GM21723 (cell line): ENCODE measurements at regions not wholly inside any gene's neighbourhood (a gene's known extent, or its start where the extent isn't known, plus 50 kb on each side); places are given as distances from the start of the nearest gene placed in this dataset.
A peak's percentile ranks its signal among the peaks of the same experiment; 100 is the strongest.

Experiments used
- ATAC-seq: cut with Tn5 transposase; IDR thresholded peaks from one replicate; pipeline ENCODE4 v1.9.1; 2021; ENCODE audit warnings: mild to moderate bottlenecking, moderate library complexity; ENCODE audit not compliant: unreplicated experiment

GRCh38 chr1:104923075-104923474, 1173.4 kb downstream of the AMY1C start:
- no peak for ATAC-seq

- no peak for ATAC-seq
These were observed 1179.6 kb downstream of the AMY1C start for GRCh38 chr1:104929280-104929679.

- no peak for ATAC-seq
These were observed 1182.6 kb downstream of the AMY1C start for GRCh38 chr1:104932030-104932915.

- ATAC-seq, result no peak
These were observed 1183.4 kb downstream of the AMY1C start for GRCh38 chr1:104932949-104933679.

- ATAC-seq, result no peak
These were observed 1184.1 kb downstream of the AMY1C start for GRCh38 chr1:104933846-104934245.

GRCh38 chr1:104945406-104945805, 1195.7 kb downstream of the AMY1C start:
- ATAC-seq, result no peak

- ATAC-seq, result no peak
These were observed 1197.0 kb downstream of the AMY1C start for GRCh38 chr1:104946558-104947210.

- ATAC-seq, result no peak
These were observed 1203.9 kb downstream of the AMY1C start for GRCh38 chr1:104953555-104953954.

GRCh38 chr1:104973516-104973915, 1223.8 kb downstream of the AMY1C start:
- ATAC-seq, result no peak

GRCh38 chr1:104979651-104980050, 1230.0 kb downstream of the AMY1C start:
- no peak for ATAC-seq

GRCh38 chr1:104987210-104987609, 1237.5 kb downstream of the AMY1C start:
- ATAC-seq, result peak; percentile 99

GRCh38 chr1:104989012-104989411, 1239.3 kb downstream of the AMY1C start:
- ATAC-seq, result no peak

- no peak for ATAC-seq
These were observed 1242.0 kb downstream of the AMY1C start for GRCh38 chr1:104991702-104992101.

- ATAC-seq, result no peak
These were observed 1251.1 kb downstream of the AMY1C start for GRCh38 chr1:105000793-105001192.

- ATAC-seq, result no peak
These were observed 1254.8 kb downstream of the AMY1C start for GRCh38 chr1:105004515-105004914.

- no peak for ATAC-seq
These were observed 1256.0 kb downstream of the AMY1C start for GRCh38 chr1:105005594-105006195.

GRCh38 chr1:105017587-105017986, 1267.9 kb downstream of the AMY1C start:
- ATAC-seq, result no peak

GRCh38 chr1:105023719-105024118, 1274.0 kb downstream of the AMY1C start:
- ATAC-seq, result no peak

- no peak for ATAC-seq
These were observed 1278.3 kb downstream of the AMY1C start for GRCh38 chr1:105027838-105028471.

- ATAC-seq, result no peak
These were observed 1322.7 kb downstream of the AMY1C start for GRCh38 chr1:105072446-105072845.

GRCh38 chr1:105072850-105073249, 1323.2 kb downstream of the AMY1C start:
- ATAC-seq, result no peak
